ENCODE measurements at regions not wholly inside any gene's neighbourhood (a gene's known extent, or its start where the extent isn't known, plus 50 kb on each side); places are given as distances from the start of the nearest gene placed in this dataset.

DNA sequence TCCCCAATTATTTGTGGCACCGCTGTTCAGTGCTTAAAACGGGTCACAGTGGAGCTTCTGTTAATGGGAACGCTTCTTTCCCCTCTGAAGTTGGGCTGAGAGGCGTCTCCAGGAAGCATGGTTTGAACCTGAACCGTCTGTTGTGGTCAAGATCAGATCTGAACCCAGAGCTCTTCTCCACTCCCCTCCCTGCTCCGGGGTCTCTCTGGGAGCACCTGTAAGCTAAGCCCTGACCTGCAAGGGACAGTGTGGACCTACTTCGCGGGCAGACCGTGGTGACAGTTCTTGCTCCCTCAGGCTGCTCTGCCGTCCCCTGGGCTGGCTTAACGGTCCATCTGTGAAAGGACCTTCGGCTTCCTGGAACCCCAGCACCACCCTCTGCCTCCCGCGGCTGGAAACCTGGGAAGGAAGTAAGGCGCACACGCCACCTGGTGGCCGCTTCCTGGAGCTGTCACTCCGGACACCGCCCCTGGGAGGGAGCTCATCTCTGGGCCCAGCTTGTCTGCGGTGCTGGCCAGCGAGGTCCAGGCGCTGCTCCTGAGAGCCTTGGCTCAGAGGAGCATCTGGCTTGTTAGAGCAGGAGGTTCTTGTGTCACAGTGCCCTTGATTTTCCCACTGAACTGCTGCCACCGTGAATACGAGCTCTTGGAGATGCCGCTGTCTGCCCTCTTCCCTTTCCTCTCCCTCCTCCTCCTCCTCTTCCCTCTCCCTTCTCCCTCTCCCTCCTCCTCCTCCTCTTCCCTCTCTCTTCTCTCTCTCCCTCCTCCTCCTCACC, 518.5 kb upstream of the EEF2KMT start:
- DNase-seq (ENCODE audit: low read depth in 2 of 2) = no peak

- DNase-seq (ENCODE audit: low read depth in 2 of 2) = no peak
Measured at GRCh38 chr16:5607169-5607568, 509.6 kb upstream of the EEF2KMT start.

- DNase-seq (ENCODE audit: low read depth in 2 of 2) = no peak
Measured at GRCh38 chr16:5605404-5605803, 507.8 kb upstream of the EEF2KMT start.

- no peak for DNase-seq (ENCODE audit: low read depth in 2 of 2)
Measured at GRCh38 chr16:5604770-5605169, 507.2 kb upstream of the EEF2KMT start.

- DNase-seq (ENCODE audit: low read depth in 2 of 2) = no peak
Measured at GRCh38 chr16:5603836-5604235, 506.2 kb upstream of the EEF2KMT start.

DNA sequence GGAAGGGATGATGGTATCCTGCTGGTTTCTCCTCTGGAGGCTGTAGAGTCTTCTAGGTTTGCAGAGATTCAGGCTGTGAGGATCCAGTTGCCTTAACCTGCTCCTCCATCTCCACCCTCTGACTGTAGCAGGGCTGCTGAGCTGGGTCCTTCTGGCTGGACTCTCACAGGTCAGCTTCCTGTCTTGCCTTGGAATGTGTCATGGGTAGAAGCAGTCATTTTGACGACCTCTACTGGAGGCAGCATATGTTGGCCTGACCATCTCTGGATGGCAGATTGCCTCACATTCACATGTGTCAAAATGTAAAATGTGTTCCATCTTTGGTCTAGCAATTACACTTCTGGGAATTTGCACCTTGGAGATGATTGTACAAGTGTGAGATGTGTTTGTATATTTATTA, 504.4 kb upstream of the EEF2KMT start:
- no peak for DNase-seq (ENCODE audit: low read depth in 2 of 2)

DNA sequence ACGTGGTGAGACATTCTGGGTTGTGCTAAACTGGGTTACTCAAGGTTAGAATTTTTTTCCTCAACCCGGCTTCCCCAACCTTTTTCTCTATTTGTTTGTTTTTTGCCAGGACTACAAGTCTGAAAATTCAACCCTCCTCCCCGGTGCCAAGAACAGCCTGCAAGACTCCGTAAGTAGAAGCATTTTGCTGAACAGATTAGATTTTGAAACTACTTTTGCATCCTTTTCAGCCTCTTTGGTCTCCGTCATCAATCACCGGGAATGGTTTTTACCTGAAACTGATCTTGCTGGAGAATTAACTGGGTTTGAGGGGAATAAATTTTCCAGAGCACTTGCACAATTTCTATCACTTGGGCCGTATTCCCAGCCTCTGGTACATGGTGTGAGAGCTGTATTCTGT, 501.2 kb upstream of the EEF2KMT start:
- no peak for DNase-seq (ENCODE audit: low read depth in 2 of 2)

GRCh38 chr16:5595849-5596248, 498.3 kb upstream of the EEF2KMT start:
- no peak for DNase-seq (ENCODE audit: low read depth in 2 of 2)

DNA sequence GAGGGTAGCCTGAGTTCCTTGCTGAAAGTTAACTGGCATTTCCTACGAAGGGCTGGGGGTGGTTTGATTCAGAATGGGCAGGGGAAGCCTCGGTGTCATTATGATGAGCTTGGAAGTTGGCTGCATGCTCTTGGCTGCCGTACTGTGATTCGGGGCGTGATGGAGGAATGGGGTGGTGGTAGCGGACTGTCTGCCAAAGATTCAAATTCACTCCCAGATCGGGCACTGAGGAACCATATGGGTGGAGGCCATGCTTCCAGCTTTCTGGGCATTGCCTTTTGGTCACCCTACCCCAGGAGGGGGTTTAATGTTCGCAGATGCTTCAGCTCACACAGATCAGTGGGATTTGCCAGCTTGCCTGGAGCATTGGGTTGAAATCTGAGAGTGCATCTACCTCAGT, 492.8 kb upstream of the EEF2KMT start:
- no peak for DNase-seq (ENCODE audit: low read depth in 2 of 2)

GRCh38 chr16:5589812-5590373, 492.3 kb upstream of the EEF2KMT start:
- no peak for DNase-seq (ENCODE audit: low read depth in 2 of 2)

- no peak for DNase-seq (ENCODE audit: low read depth in 2 of 2)
Measured at GRCh38 chr16:5584109-5584508, 486.5 kb upstream of the EEF2KMT start.

DNA sequence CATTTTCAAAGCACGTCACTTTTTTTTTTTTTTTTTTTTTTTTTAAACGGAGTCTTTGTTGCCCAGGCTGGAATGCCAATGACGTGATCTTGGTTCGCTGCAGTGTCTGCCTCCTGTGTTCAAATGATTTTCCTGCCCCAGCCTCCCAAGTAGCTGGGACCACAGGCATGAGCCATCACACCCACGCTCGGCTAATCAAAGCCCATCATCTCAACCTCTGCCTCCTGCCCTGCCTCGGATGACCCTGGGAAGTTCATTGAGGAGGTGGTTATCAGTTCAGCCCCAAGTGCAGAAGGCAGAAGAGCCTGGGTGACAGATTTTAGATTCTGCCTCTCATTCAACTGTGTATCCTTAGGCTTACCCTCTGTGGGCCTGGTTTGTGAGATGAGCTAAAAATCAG, 484.9 kb upstream of the EEF2KMT start:
- no peak for DNase-seq (ENCODE audit: low read depth in 2 of 2)

- DNase-seq (ENCODE audit: low read depth in 2 of 2) = no peak
Measured at GRCh38 chr16:5581908-5582307, 484.3 kb upstream of the EEF2KMT start.

DNA sequence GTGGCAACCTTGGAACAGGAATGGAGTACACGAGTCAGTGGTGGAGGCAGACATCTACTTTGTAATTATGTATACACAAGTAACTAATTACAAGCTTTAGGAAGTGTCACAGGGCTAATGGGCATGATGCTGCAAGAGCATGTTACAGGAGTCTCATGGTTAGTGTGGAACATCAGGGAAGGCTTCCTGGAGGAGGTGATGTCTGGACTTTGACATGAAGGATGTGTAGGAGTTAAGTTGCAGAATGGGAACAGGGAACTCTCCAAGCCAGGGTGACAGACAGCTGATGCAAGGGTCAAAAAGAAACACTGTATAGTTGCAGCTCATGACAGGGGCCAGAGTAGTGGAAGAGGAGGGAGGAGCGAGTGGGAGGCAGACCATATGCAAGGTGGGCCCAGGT, 483.8 kb upstream of the EEF2KMT start:
- DNase-seq (ENCODE audit: low read depth in 2 of 2) = no peak

DNA sequence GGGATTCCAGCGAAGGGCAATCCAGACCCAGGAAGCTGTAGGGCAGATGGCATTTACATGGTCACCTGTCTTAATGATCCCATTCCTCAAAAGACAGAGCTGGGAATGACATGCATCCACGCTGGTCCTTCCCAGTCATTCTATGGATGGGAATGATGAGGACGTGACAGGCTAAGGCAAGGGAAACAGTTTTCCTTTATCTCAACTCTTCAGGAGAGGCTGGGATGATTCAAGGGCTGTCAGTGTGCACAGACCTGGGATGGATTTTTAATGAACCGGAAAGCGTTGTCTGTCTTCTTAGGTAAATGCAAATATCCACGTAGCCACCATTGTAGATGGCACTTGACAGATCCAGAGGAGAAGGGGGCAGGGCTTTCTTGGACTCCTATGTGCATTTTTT, 483.2 kb upstream of the EEF2KMT start:
- no peak for DNase-seq (ENCODE audit: low read depth in 2 of 2)

DNA sequence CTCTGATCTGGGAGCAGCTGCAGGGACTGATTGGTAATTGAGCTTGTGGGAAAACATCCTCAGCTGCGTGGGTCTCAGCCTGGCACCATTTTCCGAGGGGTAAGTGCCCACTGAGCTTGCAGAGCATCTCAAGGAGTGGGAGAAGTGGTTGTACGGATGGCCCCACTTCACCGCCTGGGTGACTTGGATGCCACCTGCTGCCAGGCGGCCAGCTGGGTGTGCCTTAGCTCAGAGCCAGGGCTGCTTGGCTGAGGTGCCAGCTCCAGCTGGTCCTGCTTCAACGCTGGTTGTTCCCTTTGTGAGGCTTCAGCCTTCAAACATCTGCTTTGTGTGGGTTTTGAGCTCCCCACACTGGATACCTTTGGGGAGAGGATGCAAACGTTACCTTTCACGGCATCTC, 482.7 kb upstream of the EEF2KMT start:
- no peak for DNase-seq (ENCODE audit: low read depth in 2 of 2)

GRCh38 chr16:5578980-5579379, 481.4 kb upstream of the EEF2KMT start:
- no peak for DNase-seq (ENCODE audit: low read depth in 2 of 2)

GRCh38 chr16:5577463-5577862, 479.9 kb upstream of the EEF2KMT start:
- no peak for DNase-seq (ENCODE audit: low read depth in 2 of 2)

GRCh38 chr16:5575646-5576245, 478.2 kb upstream of the EEF2KMT start:
- no peak for DNase-seq (ENCODE audit: low read depth in 2 of 2)

GRCh38 chr16:5575121-5575520, 477.5 kb upstream of the EEF2KMT start:
- no peak for DNase-seq (ENCODE audit: low read depth in 2 of 2)

DNA sequence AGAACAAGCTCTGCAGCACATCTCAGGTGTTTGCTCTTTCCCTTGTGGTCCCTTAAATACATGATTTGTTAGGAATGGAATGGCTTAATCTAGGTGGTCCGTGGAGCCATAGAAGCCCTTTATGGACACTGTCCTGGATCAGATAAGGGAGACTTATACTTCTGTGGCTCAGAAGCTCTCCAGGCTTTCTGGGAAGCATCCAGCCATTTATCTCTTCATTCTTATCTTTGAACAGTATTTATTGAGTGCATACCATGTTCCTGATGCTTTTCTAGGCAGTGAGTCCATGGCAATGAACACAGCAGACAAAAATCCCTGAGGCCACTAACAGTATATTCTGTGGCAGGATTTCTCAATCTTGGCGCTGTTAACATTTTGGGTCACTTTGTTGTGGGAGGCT, 474.5 kb upstream of the EEF2KMT start:
- DNase-seq (ENCODE audit: low read depth in 2 of 2) = no peak

DNA sequence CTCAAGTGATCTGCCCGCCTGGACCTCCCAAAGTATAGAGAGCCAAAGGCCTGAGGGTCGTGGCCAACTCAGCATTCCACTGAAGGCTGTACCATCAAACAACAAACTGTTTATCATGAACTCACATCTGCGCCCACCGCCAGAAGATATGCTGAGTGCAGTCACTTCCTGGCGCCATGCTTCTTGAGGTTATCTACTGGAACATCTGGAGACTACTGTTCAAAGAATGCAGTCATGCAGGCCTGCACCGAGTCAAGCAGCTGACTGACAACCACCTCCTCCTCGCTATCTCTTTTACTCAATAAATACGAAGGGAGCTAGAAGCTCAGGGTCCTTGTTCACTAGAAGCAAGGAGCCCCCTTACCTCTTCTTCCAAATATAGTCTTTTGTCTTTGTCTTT, 473.9 kb upstream of the EEF2KMT start:
- DNase-seq (ENCODE audit: low read depth in 2 of 2) = no peak

DNA sequence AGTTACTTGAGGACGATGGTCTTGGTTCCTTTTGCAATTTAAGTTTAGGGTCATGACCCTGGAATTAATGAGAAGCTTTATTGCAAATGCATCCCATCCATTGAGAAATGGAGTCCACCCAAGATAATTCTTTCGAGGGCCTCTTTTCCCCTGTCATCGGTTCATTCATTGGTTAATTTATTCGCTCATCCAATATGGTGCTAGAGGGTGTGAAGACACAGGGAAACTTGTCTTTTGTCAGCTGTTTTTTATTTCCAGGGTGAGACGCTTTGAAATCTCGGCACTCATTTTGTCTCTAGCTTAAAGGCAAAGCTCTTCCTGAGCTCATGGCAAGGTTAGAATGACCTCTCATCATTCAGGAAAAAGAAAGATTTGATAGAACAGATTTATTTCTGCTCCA, 464.2 kb upstream of the EEF2KMT start:
- no peak for DNase-seq (ENCODE audit: low read depth in 2 of 2)

Data from activated CD8-positive, alpha-beta memory T cell treated with anti-CD3 and anti-CD28 coated beads for 4 hours (primary cell).